SH-SY5Y (cell line): ENCODE measurements at regions not wholly inside any gene's neighbourhood (a gene's known extent, or its start where the extent isn't known, plus 50 kb on each side); places are given as distances from the start of the nearest gene placed in this dataset.

Source experiments
- GATA2 ChIP-seq: IDR thresholded peaks from 2 replicates; pipeline ENCODE4 v1.6.1; 2011; ENCODE audit warnings: mild to moderate bottlenecking, low read depth, low read length
- GATA3 ChIP-seq: IDR thresholded peaks from 2 replicates; pipeline ENCODE4 v1.6.1; 2011; ENCODE audit warnings: low read depth, mild to moderate bottlenecking, low read length, moderate library complexity

GRCh38 chr6:144582939-144583613, 297.9 kb downstream of the UTRN start:
- TF ChIP-seq GATA3 (no peak), GATA2 (no peak)

DNA sequence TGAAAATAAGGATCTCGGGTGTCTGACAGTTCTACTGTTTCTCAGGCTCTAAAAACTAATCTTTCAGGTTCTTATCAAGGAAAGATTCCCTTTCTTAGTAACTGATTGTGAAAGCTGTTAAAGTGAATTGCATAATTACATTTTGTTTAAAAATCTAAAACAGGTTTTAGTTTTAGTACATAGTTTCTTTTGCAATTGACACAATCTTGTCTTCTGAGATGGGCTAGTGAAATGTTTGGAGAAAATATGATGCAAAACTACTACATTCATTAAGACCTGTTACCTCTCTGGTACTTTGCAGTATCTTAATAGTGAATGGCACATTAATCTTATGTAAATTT, 298.4 kb downstream of the UTRN start:
- TF ChIP-seq GATA3 (no peak), GATA2 (no peak)

- TF ChIP-seq GATA2 (no peak), GATA3 (no peak)
Measured at GRCh38 chr6:144585217-144585814, 300.2 kb downstream of the UTRN start.

DNA sequence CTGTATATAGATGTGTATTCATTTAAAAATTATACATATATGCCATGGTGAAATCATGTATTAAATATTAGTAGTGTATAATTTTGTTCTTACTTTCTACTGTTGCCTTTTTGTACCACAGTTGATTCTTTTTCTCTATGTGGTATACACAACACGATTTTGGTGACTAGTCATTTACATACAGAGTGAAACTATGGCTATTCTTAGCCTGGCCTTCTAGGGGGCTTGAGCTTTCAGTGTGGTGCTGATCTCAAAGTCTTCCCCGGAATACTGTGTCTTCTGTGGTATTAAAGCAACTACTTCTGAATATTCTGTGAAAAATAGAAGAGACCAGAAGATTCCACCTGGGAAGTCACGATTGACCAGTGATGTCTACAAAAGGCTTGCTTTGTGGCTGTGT, 301.9 kb downstream of the UTRN start:
- TF ChIP-seq GATA3, result no peak
- no peak for TF ChIP-seq GATA2

DNA sequence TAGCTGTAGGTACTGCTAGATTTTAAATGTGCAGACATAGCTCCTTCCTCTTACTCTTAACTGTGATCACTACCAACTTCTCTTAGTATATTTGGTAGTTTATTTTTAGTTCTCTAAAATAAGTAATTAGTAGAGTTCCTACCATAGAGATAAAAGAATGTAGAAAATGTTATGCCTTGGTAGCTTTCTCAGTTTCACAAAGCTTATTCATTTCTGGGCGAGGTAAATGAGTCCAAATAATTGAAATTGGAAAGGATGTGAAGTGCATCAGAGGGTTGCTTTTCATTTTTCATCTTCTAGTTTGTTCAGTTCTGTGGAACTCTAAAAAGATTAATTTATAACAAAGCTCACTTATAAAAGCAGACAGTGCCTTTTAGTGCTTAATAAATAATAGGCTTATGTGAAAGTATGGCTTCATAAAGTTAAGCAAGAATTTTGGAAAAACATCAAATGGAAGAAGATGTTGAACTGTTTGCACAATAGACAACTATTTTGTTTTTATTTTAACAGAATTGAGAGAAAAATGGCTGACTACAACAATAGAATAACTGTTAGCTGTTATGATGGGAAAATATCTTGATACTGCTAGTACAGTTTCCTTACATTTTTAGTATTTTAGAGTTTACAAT, 303.7 kb downstream of the UTRN start:
- no peak for TF ChIP-seq GATA2

DNA sequence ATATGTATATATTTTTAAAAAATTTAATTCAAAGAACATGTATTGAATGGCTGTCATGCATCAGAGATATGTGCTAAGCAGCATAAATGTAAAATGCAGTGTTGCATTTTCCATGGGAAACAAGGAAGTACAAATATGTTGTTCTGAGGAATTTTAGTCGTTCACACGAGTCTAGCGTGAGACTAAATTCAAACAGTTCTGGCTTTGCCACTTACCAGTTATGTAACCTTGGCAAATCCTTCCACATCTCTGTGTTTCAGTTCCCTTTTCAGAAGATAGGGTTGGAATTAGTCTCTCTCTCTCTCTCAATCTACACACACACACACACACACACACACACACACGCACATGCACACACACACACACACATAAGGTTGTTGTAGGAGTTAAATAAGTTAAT, 305.4 kb downstream of the UTRN start:
- TF ChIP-seq GATA2, result no peak
- TF ChIP-seq GATA3, result no peak

DNA sequence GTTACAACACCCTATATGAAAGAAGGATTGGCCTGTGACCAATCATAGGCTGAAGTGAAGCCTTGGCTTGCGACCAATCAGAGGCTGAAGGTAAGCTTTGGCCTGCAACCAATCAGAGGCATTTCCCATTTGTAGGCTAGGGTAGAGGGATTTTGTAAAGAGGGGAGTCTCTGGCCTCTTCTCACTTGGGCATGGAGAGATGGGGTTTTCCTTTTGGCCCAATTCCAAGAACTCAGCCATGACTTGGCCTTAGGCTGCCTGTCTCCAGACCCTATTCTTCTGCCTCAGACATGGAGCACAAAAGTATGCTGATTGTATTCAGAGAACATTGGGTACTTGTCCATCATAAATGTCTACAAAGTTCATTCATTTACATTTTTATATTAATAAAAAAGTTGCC, 308.3 kb downstream of the UTRN start:
- no peak for TF ChIP-seq GATA2
- no peak for TF ChIP-seq GATA3

GRCh38 chr6:144594585-144594984, 309.4 kb downstream of the UTRN start:
- TF ChIP-seq GATA2, result no peak
- no peak for TF ChIP-seq GATA3

- TF ChIP-seq GATA2 (no peak), GATA3 (no peak)
Measured at GRCh38 chr6:144595266-144595665, 310.1 kb downstream of the UTRN start.

- TF ChIP-seq GATA3 (no peak), GATA2 (no peak)
Measured at GRCh38 chr6:144597511-144597910, 312.4 kb downstream of the UTRN start.

DNA sequence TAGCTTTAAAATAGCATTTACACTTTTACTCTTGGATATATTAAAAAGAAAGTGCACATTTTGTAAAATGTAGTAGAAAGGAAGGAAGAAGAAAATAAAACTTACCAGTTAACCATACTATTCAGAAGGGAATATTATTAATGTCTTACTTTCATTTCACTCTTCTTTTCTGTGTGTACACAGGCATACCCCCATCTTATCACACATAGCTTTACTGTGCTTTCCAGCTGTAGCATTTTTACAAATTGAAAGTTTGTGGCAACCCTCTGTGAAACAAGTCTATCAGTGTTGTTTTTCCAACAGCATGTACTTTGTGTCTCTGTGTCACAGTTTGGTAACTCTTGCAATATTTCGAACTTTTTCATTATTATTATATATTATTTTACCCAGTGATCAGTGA, 314.5 kb downstream of the UTRN start:
- TF ChIP-seq GATA3 (no peak), GATA2 (no peak)

DNA sequence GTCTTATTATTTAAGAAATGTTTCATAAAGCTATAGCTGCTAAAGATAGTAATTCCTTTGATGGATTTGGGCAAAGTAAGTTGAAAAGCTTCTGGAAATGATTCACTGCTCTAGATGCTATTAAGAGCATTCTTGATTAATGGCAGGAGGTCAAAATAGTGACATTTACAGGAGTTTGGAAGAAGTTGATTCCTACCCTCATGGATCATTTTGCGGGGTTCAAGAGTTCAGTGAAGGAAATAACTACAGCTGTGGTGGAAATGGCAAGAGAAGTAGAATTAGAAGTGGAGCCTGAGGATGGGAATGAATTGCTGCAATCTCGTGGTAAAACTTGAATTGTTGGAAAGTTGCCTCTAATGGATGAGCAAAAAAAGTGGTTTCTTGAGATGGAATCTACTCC, 316.1 kb downstream of the UTRN start:
- TF ChIP-seq GATA2, result no peak
- no peak for TF ChIP-seq GATA3

DNA sequence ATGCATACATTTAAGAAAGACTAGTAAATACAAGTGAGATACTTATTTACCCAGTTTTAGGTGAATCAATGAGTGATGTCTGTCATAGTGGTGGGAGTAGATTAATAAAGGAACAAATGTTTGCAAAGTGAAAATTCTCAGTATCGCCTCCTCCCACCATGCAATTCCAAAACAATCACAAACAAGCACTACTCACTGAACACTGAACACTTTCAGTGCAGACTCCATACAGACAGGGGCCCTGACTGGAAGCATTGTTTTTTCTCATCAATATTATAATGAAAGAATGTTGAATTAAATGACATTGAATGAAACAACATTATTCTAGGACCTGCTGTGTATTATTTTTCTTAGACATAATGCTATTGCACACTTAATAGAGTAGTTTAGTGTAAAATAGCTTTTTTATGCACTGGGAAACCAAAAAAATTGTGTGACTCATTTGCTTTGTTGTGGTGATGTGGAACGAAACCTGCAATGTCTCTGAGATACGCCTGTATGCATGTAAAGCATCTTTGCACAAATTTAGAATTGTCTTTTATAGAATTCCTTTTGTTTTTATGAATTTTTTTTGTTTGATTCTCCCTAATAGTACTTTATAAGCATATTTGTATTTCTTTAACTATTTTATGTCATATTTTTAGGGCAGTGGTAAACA, 317.5 kb downstream of the UTRN start:
- TF ChIP-seq GATA2, result no peak
- TF ChIP-seq GATA3, result no peak

- TF ChIP-seq GATA2, result no peak
Measured at GRCh38 chr6:144606083-144606482, 320.9 kb downstream of the UTRN start.
